Endothelial cell of umbilical vein (primary cell): ENCODE measurements at regions not wholly inside any gene's neighbourhood (a gene's known extent, or its start where the extent isn't known, plus 50 kb on each side); places are given as distances from the start of the nearest gene placed in this dataset.

Experiments
- EZH2 ChIP-seq: IDR thresholded peaks from 2 replicates; pipeline ENCODE4 v1.6.1; 2012; ENCODE audit warnings: borderline replicate concordance, low read depth, mild to moderate bottlenecking, moderate library complexity, low read length, inconsistent platforms; ENCODE audit not compliant: severe bottlenecking
- FOS ChIP-seq: IDR thresholded peaks from 2 replicates; pipeline ENCODE4 v1.6.1; 2011; ENCODE audit warnings: mild to moderate bottlenecking, low read length, moderate library complexity, borderline replicate concordance; ENCODE audit not compliant: insufficient read depth
- POLR2A ChIP-seq: IDR thresholded peaks from 2 replicates; pipeline ENCODE4 v1.6.1; 2012; ENCODE audit warnings: low read depth, mild to moderate bottlenecking, control low read depth, low read length
- TF ChIP-seq, protein P1 (sequence below), 2 donors: IDR thresholded peaks; 1 replicate in 1 of 2; 2 replicates in 1 of 2; pipeline ENCODE4 v1.5.1; 2011; ENCODE audit warnings: low read length in 2 of 2, mild to moderate bottlenecking in 2 of 2, moderate library complexity in 2 of 2, control low read depth in 1 of 2, inconsistent platforms in 1 of 2, low read depth in 1 of 2; ENCODE audit not compliant: insufficient read depth in 1 of 2; ENCODE audit errors: extremely low read depth in 1 of 2
- TF ChIP-seq, protein P2 (sequence below): IDR thresholded peaks from 2 replicates; pipeline ENCODE4 v1.6.1; 2011; ENCODE audit not compliant: insufficient read depth, insufficient read length

DNA sequence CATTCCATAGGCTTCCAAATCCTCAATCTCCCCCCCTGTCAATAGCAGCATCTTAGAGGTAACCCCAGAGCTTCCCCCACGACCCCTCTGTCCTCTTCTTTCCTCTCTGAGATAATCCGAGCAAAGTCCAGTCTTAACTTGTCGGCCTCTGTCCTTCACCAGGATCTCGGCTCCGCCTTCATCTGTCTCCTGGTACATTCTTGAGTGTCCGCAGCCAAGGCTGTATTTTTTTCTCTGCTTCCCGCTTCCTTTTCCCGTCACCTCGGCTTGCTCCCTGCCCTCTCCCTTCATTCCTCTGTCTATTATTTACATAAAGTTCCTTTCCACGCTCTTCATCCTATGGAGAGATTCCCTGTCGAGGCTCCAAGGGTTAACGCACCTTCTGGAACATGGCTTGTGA lies 153.9 kb upstream of the GSC start:
- TF ChIP-seq FOS (no peak), POLR2A (no peak), EZH2 (no peak)
- TF ChIP-seq, protein P1, sequence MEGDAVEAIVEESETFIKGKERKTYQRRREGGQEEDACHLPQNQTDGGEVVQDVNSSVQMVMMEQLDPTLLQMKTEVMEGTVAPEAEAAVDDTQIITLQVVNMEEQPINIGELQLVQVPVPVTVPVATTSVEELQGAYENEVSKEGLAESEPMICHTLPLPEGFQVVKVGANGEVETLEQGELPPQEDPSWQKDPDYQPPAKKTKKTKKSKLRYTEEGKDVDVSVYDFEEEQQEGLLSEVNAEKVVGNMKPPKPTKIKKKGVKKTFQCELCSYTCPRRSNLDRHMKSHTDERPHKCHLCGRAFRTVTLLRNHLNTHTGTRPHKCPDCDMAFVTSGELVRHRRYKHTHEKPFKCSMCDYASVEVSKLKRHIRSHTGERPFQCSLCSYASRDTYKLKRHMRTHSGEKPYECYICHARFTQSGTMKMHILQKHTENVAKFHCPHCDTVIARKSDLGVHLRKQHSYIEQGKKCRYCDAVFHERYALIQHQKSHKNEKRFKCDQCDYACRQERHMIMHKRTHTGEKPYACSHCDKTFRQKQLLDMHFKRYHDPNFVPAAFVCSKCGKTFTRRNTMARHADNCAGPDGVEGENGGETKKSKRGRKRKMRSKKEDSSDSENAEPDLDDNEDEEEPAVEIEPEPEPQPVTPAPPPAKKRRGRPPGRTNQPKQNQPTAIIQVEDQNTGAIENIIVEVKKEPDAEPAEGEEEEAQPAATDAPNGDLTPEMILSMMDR (IDR thresholded peaks at IDR 0.05; ENCODE audit: extremely low read depth in 1 of 2, insufficient read depth in 1 of 2, low read depth in 1 of 2, low read length in 2 of 2) = no peak
- TF ChIP-seq, protein P2, sequence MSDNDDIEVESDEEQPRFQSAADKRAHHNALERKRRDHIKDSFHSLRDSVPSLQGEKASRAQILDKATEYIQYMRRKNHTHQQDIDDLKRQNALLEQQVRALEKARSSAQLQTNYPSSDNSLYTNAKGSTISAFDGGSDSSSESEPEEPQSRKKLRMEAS = no peak
